ENCODE measurements at regions not wholly inside any gene's neighbourhood (a gene's known extent, or its start where the extent isn't known, plus 50 kb on each side); places are given as distances from the start of the nearest gene placed in this dataset.
A peak's percentile ranks its signal among the peaks of the same experiment; 100 is the strongest.

DNA sequence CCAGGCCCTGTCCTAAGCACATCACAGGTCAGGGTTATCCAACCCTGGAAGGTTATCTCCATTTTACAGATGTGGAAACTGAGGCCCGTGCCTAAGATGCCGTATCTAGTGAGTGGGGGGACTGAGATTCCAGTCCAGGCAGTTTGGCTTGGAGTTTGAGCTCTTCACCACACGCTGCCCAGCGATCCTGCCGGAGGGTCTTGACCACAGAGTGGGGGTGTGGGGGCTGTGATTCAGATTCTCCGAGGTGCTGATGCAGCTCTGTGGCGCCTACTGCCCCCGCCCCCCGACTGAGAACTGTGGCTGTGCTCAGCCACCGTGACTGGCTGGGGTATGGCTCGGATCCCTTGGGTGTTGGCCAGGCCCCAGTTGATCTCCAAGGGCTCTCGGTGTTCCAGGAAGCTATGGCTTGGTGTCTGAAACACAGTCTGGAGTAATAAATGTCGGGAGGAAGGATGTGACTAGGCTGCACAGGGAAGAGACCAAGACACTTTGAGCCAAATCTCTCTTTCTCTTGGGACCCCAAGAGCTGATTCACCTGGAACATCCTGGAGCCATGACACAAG lies 60.6 kb upstream of the RASD2 start:
- Histone ChIP-seq H3K9me3 (no peaks in the 10 kb centered on the region), H3K27ac (peak overlapping the region in 1 of 2 donors; percentile 16), H3K4me1 (peaks cover 0 to 24% (median 18%) of the 10 kb centered on the region in 4 donors), H3K27me3 (peaks cover 0 to 15% of the 10 kb centered on the region in 2 donors), H3K36me3 (no peaks in the 10 kb centered on the region), H3K4me3 (no peak overlapping the region)
- TF ChIP-seq CTCF (IDR thresholded peaks at IDR 0.05) = no peak
- intact Hi-C loops (cut with DNase I; ENCODE audit: low total_unique reads) = no loop called here
- DNase-seq = peak; percentile 32 to 74

- peaks cover 0 to 15% of the 10 kb centered on the region in 2 donors for H3K27me3 ChIP-seq
- H3K36me3 ChIP-seq = no peaks in the 10 kb centered on the region
- TF ChIP-seq CTCF (IDR thresholded peaks at IDR 0.05) = no peak
- H3K4me3 ChIP-seq = no peak overlapping the region
- no peak for DNase-seq
- intact Hi-C loops (cut with DNase I; ENCODE audit: low total_unique reads) = no loop called here
- H3K4me1 ChIP-seq = peaks cover 0 to 24% (median 18%) of the 10 kb centered on the region in 4 donors
- peak overlapping the region in 1 of 2 donors; percentile 16 for H3K27ac ChIP-seq
- H3K9me3 ChIP-seq = no peaks in the 10 kb centered on the region
Measured at GRCh38 chr22:35480627-35481550, 59.7 kb upstream of the RASD2 start.

DNA sequence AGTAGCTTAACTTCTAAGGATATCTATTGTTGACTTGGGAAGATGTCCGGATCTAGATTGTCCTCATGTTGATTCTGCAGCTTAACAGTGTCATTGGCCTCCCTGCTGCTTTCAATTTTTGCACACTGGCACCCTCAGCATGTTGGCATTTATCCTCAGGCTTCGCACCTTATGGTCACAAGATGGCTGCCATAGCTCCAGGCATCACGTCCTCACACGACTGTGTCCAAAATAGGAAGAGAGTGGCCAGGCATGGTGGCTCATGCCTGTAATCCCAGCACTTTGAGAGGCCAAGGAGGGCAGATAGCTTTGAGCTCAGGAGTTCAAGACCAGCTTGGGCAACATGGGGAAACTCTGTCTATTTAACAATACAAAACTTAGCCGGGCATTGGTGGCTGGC lies 58.3 kb upstream of the RASD2 start:
- TF ChIP-seq CTCF (IDR thresholded peaks at IDR 0.05) = no peak
- Histone ChIP-seq H3K4me3 (no peak overlapping the region), H3K36me3 (no peaks in the 10 kb centered on the region), H3K27ac (no peak overlapping the region), H3K9me3 (no peaks in the 10 kb centered on the region), H3K27me3 (peaks cover 0 to 11% of the 10 kb centered on the region in 2 donors), H3K4me1 (peaks cover 0 to 24% (median 18%) of the 10 kb centered on the region in 4 donors)
- intact Hi-C loops (cut with DNase I; ENCODE audit: low total_unique reads) = no loop called here
- DNase-seq = no peak

- no peaks in the 10 kb centered on the region for H3K9me3 ChIP-seq
- peaks cover 0 to 22% (median 15%) of the 10 kb centered on the region in 4 donors for H3K4me1 ChIP-seq
- DNase-seq = no peak
- no peak overlapping the region for H3K4me3 ChIP-seq
- H3K36me3 ChIP-seq = no peaks in the 10 kb centered on the region
- intact Hi-C loops (cut with DNase I; ENCODE audit: low total_unique reads) = no loop called here
- no peak for TF ChIP-seq CTCF (IDR thresholded peaks at IDR 0.05)
- peaks cover 0 to 10% of the 10 kb centered on the region in 2 donors for H3K27me3 ChIP-seq
- no peak overlapping the region for H3K27ac ChIP-seq
Measured at GRCh38 chr22:35482974-35483373, 57.7 kb upstream of the RASD2 start.

DNA sequence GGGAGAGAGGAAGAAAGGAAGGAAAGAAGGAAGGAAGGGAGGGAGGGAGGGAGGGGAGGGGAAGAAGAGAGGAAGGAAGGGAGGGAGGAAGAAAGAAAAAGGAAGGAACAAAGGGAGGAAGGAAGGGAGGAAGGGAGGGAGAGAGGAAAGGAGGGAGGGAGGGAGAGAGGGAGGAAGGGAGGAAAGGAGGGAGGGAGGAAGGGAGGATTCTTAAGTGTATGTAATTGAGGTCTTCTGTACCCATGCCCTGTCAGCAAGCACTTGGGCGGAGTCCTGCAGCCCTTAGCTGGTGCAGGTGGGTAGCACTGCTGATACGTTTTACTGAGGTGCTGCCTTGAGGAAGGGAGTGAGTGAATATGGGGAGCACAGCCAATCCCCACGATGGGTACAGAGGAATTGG lies 56.9 kb upstream of the RASD2 start:
- Histone ChIP-seq H3K27me3 (peaks cover 0 to 11% of the 10 kb centered on the region in 2 donors), H3K9me3 (no peaks in the 10 kb centered on the region), H3K4me1 (peaks cover 0 to 16% (median 12%) of the 10 kb centered on the region in 4 donors), H3K36me3 (no peaks in the 10 kb centered on the region), H3K4me3 (no peak overlapping the region), H3K27ac (no peak overlapping the region)
- intact Hi-C loops (cut with DNase I; ENCODE audit: low total_unique reads) = no loop called here
- no peak for TF ChIP-seq CTCF (IDR thresholded peaks at IDR 0.05)
- no peak for DNase-seq

Measured in tibial artery (tissue), 4 donors.